Tibial nerve (tissue), 4 donors: ENCODE measurements at regions not wholly inside any gene's neighbourhood (a gene's known extent, or its start where the extent isn't known, plus 50 kb on each side); places are given as distances from the start of the nearest gene placed in this dataset.

Experiments used
- EP300 ChIP-seq, 2 donors: sonication (generic); formaldehyde crosslinking; IDR thresholded peaks; one replicate each; pipeline ENCODE4 v1.6.1; 2017; ENCODE audit warnings: antibody characterized with exemption in 2 of 2, mild to moderate bottlenecking in 1 of 2
- POLR2A ChIP-seq, 2 donors: fragments of 450-650 bp; IDR thresholded peaks; one replicate each; pipeline ENCODE4 v1.6.1; 2017; ENCODE audit warnings: antibody characterized with exemption in 2 of 2, mild to moderate bottlenecking in 2 of 2, moderate library complexity in 2 of 2
- TF ChIP-seq, protein P1 (sequence below), 5 experiments: fragments of 200-600 bp in 3 of 5; fragments of 450-650 bp in 2 of 5; sonication (generic) in 3 of 5; IDR thresholded peaks; one replicate each; pipeline ENCODE4 v1.5.1; 2016 to 2019; ENCODE audit warnings: antibody characterized with exemption in 5 of 5, mild to moderate bottlenecking in 3 of 5, moderate library complexity in 2 of 5

DNA sequence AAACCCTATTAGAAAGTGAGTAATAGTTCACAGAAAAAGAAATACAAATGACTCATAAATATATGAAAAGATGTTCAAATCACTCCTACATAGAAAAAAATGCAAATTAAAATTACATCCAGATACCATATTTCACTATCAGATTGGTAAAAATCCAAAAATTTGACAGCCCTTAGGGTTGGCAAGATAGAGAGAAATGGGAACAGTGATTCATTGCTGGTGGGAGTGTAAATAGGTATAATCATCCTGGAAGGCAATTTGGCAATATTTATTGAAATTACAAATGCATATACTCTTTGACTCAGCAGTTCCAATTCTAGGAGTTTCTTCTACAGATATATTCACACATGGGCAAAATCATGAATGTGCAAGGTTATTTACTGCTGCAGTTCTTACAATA, 273.5 kb downstream of the NR2F1-AS1 start:
- no peak for TF ChIP-seq POLR2A (IDR thresholded peaks at IDR 0.05)
- TF ChIP-seq, protein P1, sequence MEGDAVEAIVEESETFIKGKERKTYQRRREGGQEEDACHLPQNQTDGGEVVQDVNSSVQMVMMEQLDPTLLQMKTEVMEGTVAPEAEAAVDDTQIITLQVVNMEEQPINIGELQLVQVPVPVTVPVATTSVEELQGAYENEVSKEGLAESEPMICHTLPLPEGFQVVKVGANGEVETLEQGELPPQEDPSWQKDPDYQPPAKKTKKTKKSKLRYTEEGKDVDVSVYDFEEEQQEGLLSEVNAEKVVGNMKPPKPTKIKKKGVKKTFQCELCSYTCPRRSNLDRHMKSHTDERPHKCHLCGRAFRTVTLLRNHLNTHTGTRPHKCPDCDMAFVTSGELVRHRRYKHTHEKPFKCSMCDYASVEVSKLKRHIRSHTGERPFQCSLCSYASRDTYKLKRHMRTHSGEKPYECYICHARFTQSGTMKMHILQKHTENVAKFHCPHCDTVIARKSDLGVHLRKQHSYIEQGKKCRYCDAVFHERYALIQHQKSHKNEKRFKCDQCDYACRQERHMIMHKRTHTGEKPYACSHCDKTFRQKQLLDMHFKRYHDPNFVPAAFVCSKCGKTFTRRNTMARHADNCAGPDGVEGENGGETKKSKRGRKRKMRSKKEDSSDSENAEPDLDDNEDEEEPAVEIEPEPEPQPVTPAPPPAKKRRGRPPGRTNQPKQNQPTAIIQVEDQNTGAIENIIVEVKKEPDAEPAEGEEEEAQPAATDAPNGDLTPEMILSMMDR (IDR thresholded peaks at IDR 0.05): no peak
- no peak for TF ChIP-seq EP300 (IDR thresholded peaks at IDR 0.05)
